HG02870 (cell line): ENCODE measurements at regions not wholly inside any gene's neighbourhood (a gene's known extent, or its start where the extent isn't known, plus 50 kb on each side); places are given as distances from the start of the nearest gene placed in this dataset.
"Not testable (repeated sequence)": the region's sequence is repeated elsewhere in the genome, so short reads cannot be mapped to it uniquely, and the experiment has no call there.

Experiments
- ATAC-seq: cut with Tn5 transposase; IDR thresholded peaks from one replicate; pipeline ENCODE4 v1.9.1; 2021; ENCODE audit warnings: mild to moderate bottlenecking, moderate library complexity; ENCODE audit not compliant: unreplicated experiment

- ATAC-seq, result no peak
These were observed 141.2 kb upstream of the RGPD4 start for GRCh38 chr2:107685421-107685986.

GRCh38 chr2:107687073-107687472 lies 139.6 kb upstream of the RGPD4 start:
- no peak for ATAC-seq

GRCh38 chr2:107688135-107688534 lies 138.6 kb upstream of the RGPD4 start:
- ATAC-seq, result no peak

GRCh38 chr2:107693604-107694003 lies 133.1 kb upstream of the RGPD4 start:
- no peak for ATAC-seq

GRCh38 chr2:107694667-107695066 lies 132.0 kb upstream of the RGPD4 start:
- ATAC-seq, result no peak

GRCh38 chr2:107697385-107697784 lies 129.3 kb upstream of the RGPD4 start:
- no peak for ATAC-seq

- no peak for ATAC-seq
These were observed 127.8 kb upstream of the RGPD4 start for GRCh38 chr2:107698861-107699260.

- no peak for ATAC-seq
These were observed 126.6 kb upstream of the RGPD4 start for GRCh38 chr2:107700073-107700472.

GRCh38 chr2:107711941-107712340 lies 114.8 kb upstream of the RGPD4 start:
- ATAC-seq, result no peak

- ATAC-seq, result peak; percentile 59
These were observed 113.8 kb upstream of the RGPD4 start for GRCh38 chr2:107712857-107713256.

GRCh38 chr2:107717661-107718060 lies 109.0 kb upstream of the RGPD4 start:
- ATAC-seq, result no peak

- no peak for ATAC-seq
These were observed 107.6 kb upstream of the RGPD4 start for GRCh38 chr2:107719141-107719540.

GRCh38 chr2:107719836-107720235 lies 106.9 kb upstream of the RGPD4 start:
- no peak for ATAC-seq

GRCh38 chr2:107721178-107721577 lies 105.5 kb upstream of the RGPD4 start:
- no peak for ATAC-seq

GRCh38 chr2:107721586-107721985 lies 105.1 kb upstream of the RGPD4 start:
- no peak for ATAC-seq

GRCh38 chr2:107725824-107726223 lies 100.9 kb upstream of the RGPD4 start:
- ATAC-seq, result not testable (repeated sequence)

- ATAC-seq, result no peak
These were observed 99.4 kb upstream of the RGPD4 start for GRCh38 chr2:107727318-107727717.

GRCh38 chr2:107728586-107728985 lies 98.1 kb upstream of the RGPD4 start:
- no peak for ATAC-seq

- ATAC-seq, result no peak
These were observed 97.3 kb upstream of the RGPD4 start for GRCh38 chr2:107729440-107729839.

- no peak for ATAC-seq
These were observed 95.8 kb upstream of the RGPD4 start for GRCh38 chr2:107730898-107731297.

GRCh38 chr2:107731435-107731834 lies 95.3 kb upstream of the RGPD4 start:
- no peak for ATAC-seq

GRCh38 chr2:107735201-107735600 lies 91.5 kb upstream of the RGPD4 start:
- ATAC-seq, result no peak

- ATAC-seq, result no peak
These were observed 88.9 kb upstream of the RGPD4 start for GRCh38 chr2:107737756-107738155.
